ENCODE measurements at regions not wholly inside any gene's neighbourhood (a gene's known extent, or its start where the extent isn't known, plus 50 kb on each side); places are given as distances from the start of the nearest gene placed in this dataset.

GRCh38 chr3:11903447-11903846, 56.8 kb upstream of the TAMM41 start (continued):
- no peak for TF ChIP-seq ZNF462 (CRISPR knock-in tag; IDR thresholded peaks at IDR 0.05)
- no peak for TF ChIP-seq CREB1 (CRISPR knock-in tag; IDR thresholded peaks at IDR 0.05; ENCODE audit: low read depth)
- TF ChIP-seq EZH2phosphoT487 (IDR thresholded peaks at IDR 0.05; ENCODE audit: unreplicated experiment): no peak

- no peak for ATAC-seq
- Mint-ChIP-seq H3K27ac (no peak overlapping the region), H3K4me1 (no peaks in the 10 kb centered on the region), H3K9me3 (no peaks in the 10 kb centered on the region), H3K36me3 (ENCODE audit: low read depth) (no peaks in the 10 kb centered on the region), H3K4me3 (no peak overlapping the region), H3K27me3 (ENCODE audit: insufficient read depth, low read depth, poor library complexity) (peaks cover 7% of the 10 kb centered on the region)
- H2AFZ ChIP-seq: no peak overlapping the region
- H3K36me3 ChIP-seq (ENCODE audit: insufficient read depth): no peaks in the 10 kb centered on the region
- no peaks in the 10 kb centered on the region for H3K9me2 ChIP-seq (ENCODE audit: insufficient read depth)
- H4K20me1 ChIP-seq (replicated peaks; ENCODE audit: insufficient read depth): no peaks in the 10 kb centered on the region
- no peaks in the 10 kb centered on the region for H3K27me3 ChIP-seq (ENCODE audit: insufficient read depth)
- H3K4me1 ChIP-seq (ENCODE audit: insufficient read depth): no peaks in the 10 kb centered on the region
- no peak overlapping the region for H3K4me3 ChIP-seq
- no peak for DNase-seq (ENCODE audit: low spot score)
- no peak overlapping the region for H3K27ac ChIP-seq (ENCODE audit: low read depth)
- H3F3A ChIP-seq (replicated peaks; ENCODE audit: low read depth): no peaks in the 10 kb centered on the region
- H3K4me2 ChIP-seq: no peak overlapping the region
- no peak for TF ChIP-seq ZNF462 (CRISPR knock-in tag; IDR thresholded peaks at IDR 0.05)
- no peak for TF ChIP-seq CTCF (conservative IDR thresholded peaks at IDR 0.05; ENCODE audit: low read depth in 2 of 2)
- no peak for TF ChIP-seq ZNF114 (CRISPR knock-in tag; IDR thresholded peaks at IDR 0.05)
- no peak for TF ChIP-seq EZH2 (IDR thresholded peaks at IDR 0.05; ENCODE audit: low read depth, unreplicated experiment)
- TF ChIP-seq JUNB (IDR thresholded peaks at IDR 0.05; ENCODE audit: unreplicated experiment): no peak
- no peaks in the 10 kb centered on the region for H3K79me2 ChIP-seq (replicated peaks; ENCODE audit: insufficient read depth)
These were observed 57.5 kb upstream of the TAMM41 start for GRCh38 chr3:11904157-11904556.
